Tibial nerve (tissue), 4 donors: ENCODE measurements at regions not wholly inside any gene's neighbourhood (a gene's known extent, or its start where the extent isn't known, plus 50 kb on each side); places are given as distances from the start of the nearest gene placed in this dataset.

Experiments
- EP300 ChIP-seq, 2 donors: sonication (generic); formaldehyde crosslinking; IDR thresholded peaks; one replicate each; pipeline ENCODE4 v1.6.1; 2017; ENCODE audit warnings: antibody characterized with exemption in 2 of 2, mild to moderate bottlenecking in 1 of 2
- POLR2A ChIP-seq, 2 donors: fragments of 450-650 bp; IDR thresholded peaks; one replicate each; pipeline ENCODE4 v1.6.1; 2017; ENCODE audit warnings: antibody characterized with exemption in 2 of 2, mild to moderate bottlenecking in 2 of 2, moderate library complexity in 2 of 2
- TF ChIP-seq, protein P1 (sequence below), 5 experiments: fragments of 200-600 bp in 3 of 5; fragments of 450-650 bp in 2 of 5; sonication (generic) in 3 of 5; IDR thresholded peaks; one replicate each; pipeline ENCODE4 v1.5.1; 2016 to 2019; ENCODE audit warnings: antibody characterized with exemption in 5 of 5, mild to moderate bottlenecking in 3 of 5, moderate library complexity in 2 of 5

DNA sequence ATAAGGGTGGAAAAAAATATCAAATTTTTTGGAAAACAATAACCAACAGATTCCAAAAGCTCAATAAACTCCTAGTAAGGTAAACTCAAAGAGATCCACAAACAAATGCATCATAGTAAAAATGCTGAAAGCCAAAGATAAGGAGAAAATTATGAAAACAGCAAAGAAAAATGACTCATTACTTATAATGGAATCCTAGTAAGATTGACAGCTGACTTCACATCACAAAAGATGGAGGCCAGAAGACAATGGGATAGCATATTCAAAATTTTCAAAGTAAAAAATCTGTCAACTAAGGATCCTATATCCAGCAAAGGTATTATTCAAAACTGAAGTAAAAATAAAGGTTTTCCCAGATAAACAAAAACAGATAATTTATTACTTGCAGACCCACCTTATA is 183.4 kb upstream of the VIPR2 start:
- TF ChIP-seq, protein P1, sequence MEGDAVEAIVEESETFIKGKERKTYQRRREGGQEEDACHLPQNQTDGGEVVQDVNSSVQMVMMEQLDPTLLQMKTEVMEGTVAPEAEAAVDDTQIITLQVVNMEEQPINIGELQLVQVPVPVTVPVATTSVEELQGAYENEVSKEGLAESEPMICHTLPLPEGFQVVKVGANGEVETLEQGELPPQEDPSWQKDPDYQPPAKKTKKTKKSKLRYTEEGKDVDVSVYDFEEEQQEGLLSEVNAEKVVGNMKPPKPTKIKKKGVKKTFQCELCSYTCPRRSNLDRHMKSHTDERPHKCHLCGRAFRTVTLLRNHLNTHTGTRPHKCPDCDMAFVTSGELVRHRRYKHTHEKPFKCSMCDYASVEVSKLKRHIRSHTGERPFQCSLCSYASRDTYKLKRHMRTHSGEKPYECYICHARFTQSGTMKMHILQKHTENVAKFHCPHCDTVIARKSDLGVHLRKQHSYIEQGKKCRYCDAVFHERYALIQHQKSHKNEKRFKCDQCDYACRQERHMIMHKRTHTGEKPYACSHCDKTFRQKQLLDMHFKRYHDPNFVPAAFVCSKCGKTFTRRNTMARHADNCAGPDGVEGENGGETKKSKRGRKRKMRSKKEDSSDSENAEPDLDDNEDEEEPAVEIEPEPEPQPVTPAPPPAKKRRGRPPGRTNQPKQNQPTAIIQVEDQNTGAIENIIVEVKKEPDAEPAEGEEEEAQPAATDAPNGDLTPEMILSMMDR (IDR thresholded peaks at IDR 0.05), result no peak
- TF ChIP-seq EP300 (IDR thresholded peaks at IDR 0.05) (no peak), POLR2A (IDR thresholded peaks at IDR 0.05) (no peak)
